ENCODE measurements at regions not wholly inside any gene's neighbourhood (a gene's known extent, or its start where the extent isn't known, plus 50 kb on each side); places are given as distances from the start of the nearest gene placed in this dataset.

DNA sequence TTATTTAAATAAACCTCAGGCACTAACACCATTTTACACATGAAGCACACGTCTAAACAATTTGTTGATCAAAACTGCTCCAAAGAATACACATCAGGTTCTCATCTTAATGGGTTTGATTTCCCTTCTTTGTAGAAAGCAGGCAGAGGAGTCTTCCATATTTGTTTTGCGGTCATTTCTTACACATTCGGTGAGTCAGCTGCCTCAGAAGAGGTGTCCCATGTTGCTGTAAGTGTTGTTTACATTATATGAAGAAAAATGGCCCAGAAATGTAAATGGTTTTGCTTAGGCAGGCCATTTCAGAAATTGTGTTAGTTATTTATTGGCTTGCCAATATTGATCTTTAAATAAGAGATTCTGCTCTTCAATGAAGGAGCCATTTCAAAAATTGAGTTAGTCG, 325.8 kb downstream of the TENT4A start:
- TF ChIP-seq, protein P1, sequence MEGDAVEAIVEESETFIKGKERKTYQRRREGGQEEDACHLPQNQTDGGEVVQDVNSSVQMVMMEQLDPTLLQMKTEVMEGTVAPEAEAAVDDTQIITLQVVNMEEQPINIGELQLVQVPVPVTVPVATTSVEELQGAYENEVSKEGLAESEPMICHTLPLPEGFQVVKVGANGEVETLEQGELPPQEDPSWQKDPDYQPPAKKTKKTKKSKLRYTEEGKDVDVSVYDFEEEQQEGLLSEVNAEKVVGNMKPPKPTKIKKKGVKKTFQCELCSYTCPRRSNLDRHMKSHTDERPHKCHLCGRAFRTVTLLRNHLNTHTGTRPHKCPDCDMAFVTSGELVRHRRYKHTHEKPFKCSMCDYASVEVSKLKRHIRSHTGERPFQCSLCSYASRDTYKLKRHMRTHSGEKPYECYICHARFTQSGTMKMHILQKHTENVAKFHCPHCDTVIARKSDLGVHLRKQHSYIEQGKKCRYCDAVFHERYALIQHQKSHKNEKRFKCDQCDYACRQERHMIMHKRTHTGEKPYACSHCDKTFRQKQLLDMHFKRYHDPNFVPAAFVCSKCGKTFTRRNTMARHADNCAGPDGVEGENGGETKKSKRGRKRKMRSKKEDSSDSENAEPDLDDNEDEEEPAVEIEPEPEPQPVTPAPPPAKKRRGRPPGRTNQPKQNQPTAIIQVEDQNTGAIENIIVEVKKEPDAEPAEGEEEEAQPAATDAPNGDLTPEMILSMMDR (IDR thresholded peaks at IDR 0.05; ENCODE audit: insufficient read depth, low read length, poor library complexity, severe bottlenecking): no peak
- no peak for TF ChIP-seq EZH2phosphoT487 (conservative IDR thresholded peaks at IDR 0.05; ENCODE audit: low read length)

All from SU-DHL-6 (cell line).